Progenitor cell of endocrine pancreas (in vitro differentiated cells): ENCODE measurements at regions not wholly inside any gene's neighbourhood (a gene's known extent, or its start where the extent isn't known, plus 50 kb on each side); places are given as distances from the start of the nearest gene placed in this dataset.

Source experiments
- DNase-seq: peaks from one replicate; pipeline ENCODE4 v3.0.0; 2021; ENCODE audit warnings: low spot score; ENCODE audit not compliant: unreplicated experiment
- H3K27ac Mint-ChIP-seq: 2 replicates; pipeline ENCODE4 v1.8.0; 2021; ENCODE audit warnings: mild to moderate bottlenecking, moderate library complexity, mixed read lengths
- H3K27me3 Mint-ChIP-seq: 2 replicates; pipeline ENCODE4 v1.8.0; 2021; ENCODE audit warnings: mixed read lengths
- H3K36me3 Mint-ChIP-seq: 2 replicates; pipeline ENCODE4 v1.8.0; 2022; ENCODE audit warnings: mixed read lengths; ENCODE audit not compliant: insufficient read depth
- H3K4me1 Mint-ChIP-seq: 2 replicates; pipeline ENCODE4 v1.8.0; 2021; ENCODE audit warnings: low read depth, mixed read lengths
- H3K4me3 Mint-ChIP-seq: 2 replicates; pipeline ENCODE4 v1.8.0; 2021; ENCODE audit warnings: low read depth, mild to moderate bottlenecking, moderate library complexity, mixed read lengths
- H3K9me3 Mint-ChIP-seq: 2 replicates; pipeline ENCODE4 v1.8.0; 2021; ENCODE audit warnings: low read depth, mixed read lengths
- CTCF ChIP-seq: fragments of 200-600 bp; sonication (generic); IDR thresholded peaks from one replicate; pipeline ENCODE4 v1.5.0; 2021; ENCODE audit warnings: antibody characterized with exemption, mild to moderate bottlenecking; ENCODE audit not compliant: unreplicated experiment

DNA sequence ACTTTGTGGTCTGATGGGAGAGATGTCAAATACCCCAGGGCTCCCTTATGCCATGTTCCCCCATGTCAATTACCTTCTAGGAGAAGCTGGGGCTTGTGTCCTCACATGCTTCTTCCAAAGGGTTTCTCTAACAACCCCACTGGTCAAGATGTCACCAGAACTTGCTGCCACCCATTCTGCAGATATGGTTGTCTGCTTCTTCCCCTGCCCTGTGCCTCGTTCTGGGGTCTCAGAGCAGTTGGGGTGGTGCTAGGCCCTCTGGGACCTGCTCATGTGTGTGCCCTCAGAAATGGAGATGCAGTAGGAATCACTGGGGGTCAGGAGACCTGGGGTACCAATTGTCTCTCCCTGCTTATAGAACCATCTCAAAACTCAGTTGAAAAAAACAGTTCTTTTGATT lies 268.6 kb downstream of the MYCN start:
- Mint-ChIP-seq H3K36me3 (no peaks in the 10 kb centered on the region), H3K4me1 (no peaks in the 10 kb centered on the region), H3K9me3 (no peaks in the 10 kb centered on the region), H3K27me3 (peaks cover 9% of the 10 kb centered on the region), H3K27ac (no peak overlapping the region), H3K4me3 (no peak overlapping the region)
- no peak for DNase-seq
- TF ChIP-seq CTCF: no peak

GRCh38 chr2:16208241-16208797 lies 268.0 kb downstream of the MYCN start:
- TF ChIP-seq CTCF: no peak
- Mint-ChIP-seq H3K4me3 (no peak overlapping the region), H3K36me3 (no peaks in the 10 kb centered on the region), H3K9me3 (no peaks in the 10 kb centered on the region), H3K27me3 (peaks cover 12% of the 10 kb centered on the region), H3K27ac (no peak overlapping the region), H3K4me1 (no peaks in the 10 kb centered on the region)
- DNase-seq: no peak

- no peak overlapping the region for H3K4me3 Mint-ChIP-seq
- H3K9me3 Mint-ChIP-seq: no peaks in the 10 kb centered on the region
- no peak overlapping the region for H3K27ac Mint-ChIP-seq
- DNase-seq: no peak
- TF ChIP-seq CTCF: no peak
- peaks cover 14% of the 10 kb centered on the region for H3K27me3 Mint-ChIP-seq
- H3K4me1 Mint-ChIP-seq: no peaks in the 10 kb centered on the region
- no peaks in the 10 kb centered on the region for H3K36me3 Mint-ChIP-seq
Observed at GRCh38 chr2:16207611-16208010, 267.3 kb downstream of the MYCN start.

- no peaks in the 10 kb centered on the region for H3K36me3 Mint-ChIP-seq
- peaks cover 14% of the 10 kb centered on the region for H3K27me3 Mint-ChIP-seq
- no peak for TF ChIP-seq CTCF
- no peaks in the 10 kb centered on the region for H3K9me3 Mint-ChIP-seq
- H3K4me1 Mint-ChIP-seq: no peaks in the 10 kb centered on the region
- no peak overlapping the region for H3K27ac Mint-ChIP-seq
- H3K4me3 Mint-ChIP-seq: no peak overlapping the region
- no peak for DNase-seq
Observed at GRCh38 chr2:16207151-16207550, 266.8 kb downstream of the MYCN start.

- Mint-ChIP-seq H3K36me3 (no peaks in the 10 kb centered on the region), H3K27ac (no peak overlapping the region), H3K4me3 (no peak overlapping the region), H3K9me3 (no peaks in the 10 kb centered on the region), H3K27me3 (peaks cover 15% of the 10 kb centered on the region), H3K4me1 (no peaks in the 10 kb centered on the region)
- DNase-seq: no peak
- no peak for TF ChIP-seq CTCF
Observed at GRCh38 chr2:16206191-16206944, 266.0 kb downstream of the MYCN start.
